Body of pancreas (tissue), 4 donors: ENCODE measurements at regions not wholly inside any gene's neighbourhood (a gene's known extent, or its start where the extent isn't known, plus 50 kb on each side); places are given as distances from the start of the nearest gene placed in this dataset.
A peak's percentile ranks its signal among the peaks of the same experiment; 100 is the strongest.

Experiments
- ATAC-seq: fragments of 150-250 bp; one replicate; pipeline ENCODE4 v1.9.1; 2016
- DNase-seq, 4 donors: peaks; one replicate each; pipeline ENCODE4 v3.0.0-alpha.2; 2019
- H3K27ac ChIP-seq, 4 donors: fragments of 200-600 bp; sonication (generic); 1 replicate in 3 of 4; 2 replicates in 1 of 4; pipeline versions ENCODE4 v1.5.1 to v1.6.1; 2016 to 2019; ENCODE audit warnings: mild to moderate bottlenecking in 1 of 4, mixed read lengths in 1 of 4, moderate library complexity in 1 of 4
- H3K27me3 ChIP-seq, 2 donors: fragments of 200-600 bp; sonication (generic); one replicate each; pipeline ENCODE4 v1.6.0; 2016; ENCODE audit warnings: mild to moderate bottlenecking in 1 of 2
- H3K36me3 ChIP-seq, 2 donors: fragments of 200-600 bp; sonication (generic); replicated peaks in 1 of 2; 2 replicates each; pipeline ENCODE4 v1.5.1; 2016; ENCODE audit warnings: low read depth in 2 of 2; ENCODE audit not compliant: insufficient read depth in 1 of 2
- H3K4me1 ChIP-seq: fragments of 200-600 bp; sonication (generic); one replicate; pipeline ENCODE4 v1.6.0; 2016
- H3K4me3 ChIP-seq, 2 donors: fragments of 200-600 bp; sonication (generic); 1 replicate in 1 of 2; 2 replicates in 1 of 2; pipeline ENCODE4 v1.5.1; 2016 to 2019
- H3K9me3 ChIP-seq, 3 donors: fragments of 200-600 bp; sonication (generic); 1 replicate in 2 of 3; 2 replicates in 1 of 3; pipeline ENCODE4 v1.5.1; 2016
- CTCF ChIP-seq, 7 experiments: fragments of 450-650 bp in 4 of 7; fragments of 200-600 bp in 3 of 7; sonication (generic) in 3 of 7; IDR thresholded peaks; one replicate each; pipeline ENCODE4 v1.5.1; 2016 to 2019; ENCODE audit warnings: antibody characterized with exemption in 7 of 7
- POLR2A ChIP-seq, 3 donors: fragments of 450-650 bp; IDR thresholded peaks; one replicate each; pipeline ENCODE4 v1.6.1; 2016; ENCODE audit warnings: antibody characterized with exemption in 3 of 3, mild to moderate bottlenecking in 2 of 3
- WGBS, 2 donors: methylation state at CpG; one replicate each; pipeline ENCODE4 v1.1.5; 2017; 5-methylcytosine and 5-hydroxymethylcytosine counted together
- intact Hi-C: fragments of 100-400 bp; cut with DNase I; formaldehyde crosslinking; loops from one replicate; pipeline ENCODE4 v1.15.1; 2023

GRCh38 chr11:13102865-13103539 lies 93.9 kb downstream of the RASSF10 start:
- H3K36me3 ChIP-seq: no peaks in the 10 kb centered on the region
- no peaks in the 10 kb centered on the region for H3K9me3 ChIP-seq
- H3K4me3 ChIP-seq: no peak overlapping the region
- TF ChIP-seq POLR2A (IDR thresholded peaks at IDR 0.05) (no peak), CTCF (IDR thresholded peaks at IDR 0.05) (no peak)
- DNase-seq (no peak), ATAC-seq (no peak)
- H3K27me3 ChIP-seq: no peaks in the 10 kb centered on the region
- peaks cover 13% of the 10 kb centered on the region for H3K4me1 ChIP-seq
- intact Hi-C loops: no loop called here
- WGBS, 2 donors: 84 to 90% methylated on average over 5 of the region's 5 CpGs
- H3K27ac ChIP-seq: no peak overlapping the region

GRCh38 chr11:13103962-13104554 lies 94.9 kb downstream of the RASSF10 start:
- H3K36me3 ChIP-seq: no peaks in the 10 kb centered on the region
- H3K9me3 ChIP-seq: no peaks in the 10 kb centered on the region
- WGBS, 2 donors: 41 to 46% methylated on average over 2 of the region's 2 CpGs
- H3K4me3 ChIP-seq: no peak overlapping the region
- no peaks in the 10 kb centered on the region for H3K27me3 ChIP-seq
- peaks cover 13% of the 10 kb centered on the region for H3K4me1 ChIP-seq
- no peak for DNase-seq
- H3K27ac ChIP-seq: no peak overlapping the region
- intact Hi-C loops: no loop called here
- no peak for TF ChIP-seq POLR2A (IDR thresholded peaks at IDR 0.05)
- no peak for TF ChIP-seq CTCF (IDR thresholded peaks at IDR 0.05)
- ATAC-seq: no peak

- H3K36me3 ChIP-seq: no peaks in the 10 kb centered on the region
- no peaks in the 10 kb centered on the region for H3K27me3 ChIP-seq
- H3K4me1 ChIP-seq: peaks cover 13% of the 10 kb centered on the region
- no peak for DNase-seq
- intact Hi-C loops: no loop called here
- WGBS, 2 donors: 37 to 43% methylated on average over 5 of the region's 5 CpGs
- no peak overlapping the region for H3K4me3 ChIP-seq
- ATAC-seq: no peak
- no peak overlapping the region for H3K27ac ChIP-seq
- TF ChIP-seq CTCF (IDR thresholded peaks at IDR 0.05): no peak
- no peak for TF ChIP-seq POLR2A (IDR thresholded peaks at IDR 0.05)
- no peaks in the 10 kb centered on the region for H3K9me3 ChIP-seq
Measured at GRCh38 chr11:13104619-13105236, 95.6 kb downstream of the RASSF10 start.

- TF ChIP-seq CTCF (IDR thresholded peaks at IDR 0.05) (no peak), POLR2A (IDR thresholded peaks at IDR 0.05) (no peak)
- DNase-seq (peak; percentile 10 to 37 (median 22)), ATAC-seq (peak; percentile 24)
- peaks cover 13% of the 10 kb centered on the region for H3K4me1 ChIP-seq
- no peaks in the 10 kb centered on the region for H3K36me3 ChIP-seq
- no peaks in the 10 kb centered on the region for H3K27me3 ChIP-seq
- no peaks in the 10 kb centered on the region for H3K9me3 ChIP-seq
- H3K27ac ChIP-seq: no peak overlapping the region
- no peak overlapping the region for H3K4me3 ChIP-seq
- intact Hi-C loops: no loop called here
- 8 to 10% methylated on average over 4 of the region's 4 CpGs for WGBS, 2 donors
Measured at GRCh38 chr11:13105237-13105844, 96.2 kb downstream of the RASSF10 start.
